Hepatocyte (in vitro differentiated cells): ENCODE measurements at regions not wholly inside any gene's neighbourhood (a gene's known extent, or its start where the extent isn't known, plus 50 kb on each side); places are given as distances from the start of the nearest gene placed in this dataset.

Experiments used
- DNase-seq: peaks from one replicate; pipeline ENCODE4 v3.0.0-alpha.2; 2016; ENCODE audit warnings: low spot score
- H2AFZ ChIP-seq: fragments of 200-600 bp; sonication (generic); 2 replicates; pipeline ENCODE4 v1.6.0; 2016; ENCODE audit warnings: antibody characterized with exemption, mild to moderate bottlenecking
- H3K27ac ChIP-seq: fragments of 200-600 bp; sonication (generic); 2 replicates; pipeline ENCODE4 v1.5.1; 2016; ENCODE audit warnings: mild to moderate bottlenecking
- H3K27me3 ChIP-seq: fragments of 200-600 bp; sonication (generic); 2 replicates; pipeline ENCODE4 v1.6.1; 2016
- H3K36me3 ChIP-seq: fragments of 200-600 bp; sonication (generic); replicated peaks from 2 replicates; pipeline ENCODE4 v1.5.1; 2016; ENCODE audit warnings: low read depth; ENCODE audit not compliant: insufficient read depth
- H3K4me1 ChIP-seq: fragments of 200-600 bp; sonication (generic); 2 replicates; pipeline ENCODE4 v1.5.1; 2016; ENCODE audit warnings: mild to moderate bottlenecking, moderate library complexity; ENCODE audit not compliant: insufficient read depth
- H3K4me2 ChIP-seq: fragments of 200-600 bp; sonication (generic); 2 replicates; pipeline ENCODE4 v1.6.0; 2016
- H3K4me3 ChIP-seq: fragments of 200-600 bp; sonication (generic); 2 replicates; pipeline ENCODE4 v1.5.1; 2016; ENCODE audit warnings: mild to moderate bottlenecking
- H3K79me2 ChIP-seq: fragments of 200-600 bp; sonication (generic); 2 replicates; pipeline ENCODE4 v1.6.0; 2017; ENCODE audit warnings: mild to moderate bottlenecking
- H3K9me2 ChIP-seq: fragments of 200-600 bp; sonication (generic); replicated peaks from 2 replicates; pipeline ENCODE4 v1.6.0; 2017; ENCODE audit warnings: mild to moderate bottlenecking; ENCODE audit not compliant: insufficient read depth
- H3K9me3 ChIP-seq: fragments of 200-600 bp; sonication (generic); 2 replicates; pipeline ENCODE4 v1.5.1; 2016; ENCODE audit warnings: low read depth, mild to moderate bottlenecking
- H4K20me1 ChIP-seq: fragments of 200-600 bp; sonication (generic); 2 replicates; pipeline ENCODE4 v1.6.0; 2016; ENCODE audit warnings: mild to moderate bottlenecking; ENCODE audit not compliant: insufficient read depth, poor library complexity, severe bottlenecking
- CTCF ChIP-seq: fragments of 200-600 bp; sonication (generic); IDR thresholded peaks from 2 replicates; pipeline ENCODE4 v1.5.1; 2016; ENCODE audit warnings: antibody characterized with exemption, mild to moderate bottlenecking; ENCODE audit not compliant: poor library complexity
- EZH2 ChIP-seq: fragments of 200-600 bp; sonication (generic); IDR thresholded peaks from 2 replicates; pipeline ENCODE4 v1.6.1; 2016; ENCODE audit warnings: antibody characterized with exemption, mild to moderate bottlenecking, borderline replicate concordance
- EZH2phosphoT487 ChIP-seq: fragments of 200-600 bp; sonication (generic); IDR thresholded peaks from one replicate; pipeline ENCODE4 v1.6.1; 2018; ENCODE audit warnings: antibody characterized with exemption, mild to moderate bottlenecking, low read depth, moderate library complexity; ENCODE audit not compliant: unreplicated experiment, severe bottlenecking
- WGBS: methylation state at CpG from one replicate; pipeline ENCODE4 v1.1.6; 2016; ENCODE audit warnings: low lambda C conversion rate; ENCODE audit errors: missing lambda C conversion rate; 5-methylcytosine and 5-hydroxymethylcytosine counted together

- WGBS, result 80% methylated on average over 6 of the region's 6 CpGs
- H3K4me3 ChIP-seq, result no peak overlapping the region
- no peaks in the 10 kb centered on the region for H3K9me3 ChIP-seq
- H3K4me1 ChIP-seq, result peaks cover 11% of the 10 kb centered on the region
- DNase-seq, result no peak
- no peaks in the 10 kb centered on the region for H3K36me3 ChIP-seq
- no peaks in the 10 kb centered on the region for H3K27me3 ChIP-seq
- no peaks in the 10 kb centered on the region for H3K79me2 ChIP-seq
- H3K9me2 ChIP-seq, result no peaks in the 10 kb centered on the region
- no peak overlapping the region for H2AFZ ChIP-seq
- H3K27ac ChIP-seq, result peak overlapping the region; percentile 27
- no peak for TF ChIP-seq CTCF
- TF ChIP-seq EZH2, result no peak
- no peak for TF ChIP-seq EZH2phosphoT487
- no peaks in the 10 kb centered on the region for H4K20me1 ChIP-seq
- no peak overlapping the region for H3K4me2 ChIP-seq
Measured at GRCh38 chr10:78511324-78512204, 477.9 kb downstream of the RPS24 start.

GRCh38 chr10:78512205-78512550, 478.5 kb downstream of the RPS24 start:
- WGBS, result 87% methylated on average over 3 of the region's 3 CpGs
- Histone ChIP-seq H4K20me1 (no peaks in the 10 kb centered on the region), H3K4me2 (no peak overlapping the region), H3K9me2 (no peaks in the 10 kb centered on the region), H3K36me3 (no peaks in the 10 kb centered on the region), H2AFZ (no peak overlapping the region), H3K27me3 (no peaks in the 10 kb centered on the region), H3K9me3 (no peaks in the 10 kb centered on the region), H3K27ac (no peak overlapping the region), H3K79me2 (no peaks in the 10 kb centered on the region), H3K4me3 (no peak overlapping the region), H3K4me1 (peaks cover 11% of the 10 kb centered on the region)
- TF ChIP-seq EZH2 (no peak), CTCF (no peak), EZH2phosphoT487 (no peak)
- DNase-seq, result no peak

- no peaks in the 10 kb centered on the region for H3K9me3 ChIP-seq
- no peaks in the 10 kb centered on the region for H3K27me3 ChIP-seq
- 79% methylated on average over 2 of the region's 2 CpGs for WGBS
- no peak overlapping the region for H3K4me2 ChIP-seq
- no peaks in the 10 kb centered on the region for H3K36me3 ChIP-seq
- H3K4me3 ChIP-seq, result no peak overlapping the region
- H3K79me2 ChIP-seq, result no peaks in the 10 kb centered on the region
- no peak overlapping the region for H2AFZ ChIP-seq
- no peaks in the 10 kb centered on the region for H4K20me1 ChIP-seq
- DNase-seq, result no peak
- H3K27ac ChIP-seq, result no peak overlapping the region
- no peaks in the 10 kb centered on the region for H3K9me2 ChIP-seq
- peaks cover 6% of the 10 kb centered on the region for H3K4me1 ChIP-seq
- TF ChIP-seq CTCF, result no peak
Measured at GRCh38 chr10:78513330-78513729, 479.7 kb downstream of the RPS24 start.
